ENCODE measurements at regions not wholly inside any gene's neighbourhood (a gene's known extent, or its start where the extent isn't known, plus 50 kb on each side); places are given as distances from the start of the nearest gene placed in this dataset.

- TF ChIP-seq, protein P1, sequence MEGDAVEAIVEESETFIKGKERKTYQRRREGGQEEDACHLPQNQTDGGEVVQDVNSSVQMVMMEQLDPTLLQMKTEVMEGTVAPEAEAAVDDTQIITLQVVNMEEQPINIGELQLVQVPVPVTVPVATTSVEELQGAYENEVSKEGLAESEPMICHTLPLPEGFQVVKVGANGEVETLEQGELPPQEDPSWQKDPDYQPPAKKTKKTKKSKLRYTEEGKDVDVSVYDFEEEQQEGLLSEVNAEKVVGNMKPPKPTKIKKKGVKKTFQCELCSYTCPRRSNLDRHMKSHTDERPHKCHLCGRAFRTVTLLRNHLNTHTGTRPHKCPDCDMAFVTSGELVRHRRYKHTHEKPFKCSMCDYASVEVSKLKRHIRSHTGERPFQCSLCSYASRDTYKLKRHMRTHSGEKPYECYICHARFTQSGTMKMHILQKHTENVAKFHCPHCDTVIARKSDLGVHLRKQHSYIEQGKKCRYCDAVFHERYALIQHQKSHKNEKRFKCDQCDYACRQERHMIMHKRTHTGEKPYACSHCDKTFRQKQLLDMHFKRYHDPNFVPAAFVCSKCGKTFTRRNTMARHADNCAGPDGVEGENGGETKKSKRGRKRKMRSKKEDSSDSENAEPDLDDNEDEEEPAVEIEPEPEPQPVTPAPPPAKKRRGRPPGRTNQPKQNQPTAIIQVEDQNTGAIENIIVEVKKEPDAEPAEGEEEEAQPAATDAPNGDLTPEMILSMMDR (IDR thresholded peaks at IDR 0.05; ENCODE audit: insufficient read depth, low read length): no peak
- no peak for TF ChIP-seq REST (IDR thresholded peaks at IDR 0.05; ENCODE audit: insufficient replicate concordance, low read depth)
- TF ChIP-seq GABPA (IDR thresholded peaks at IDR 0.05; ENCODE audit: low read depth): no peak
- TF ChIP-seq POLR2AphosphoS5 (IDR thresholded peaks at IDR 0.05; ENCODE audit: low read depth): no peak
- no peak for TF ChIP-seq SPI1 (IDR thresholded peaks at IDR 0.05; ENCODE audit: borderline replicate concordance, low read depth)
These were observed 142.6 kb upstream of the SFSWAP start for GRCh38 chr12:131568336-131568735.
